SK-N-SH treated with all-trans-retinoic acid at 6 μM for 48 hours (cell line): ENCODE measurements at regions not wholly inside any gene's neighbourhood (a gene's known extent, or its start where the extent isn't known, plus 50 kb on each side); places are given as distances from the start of the nearest gene placed in this dataset.

Experiments used
- ATAC-seq: fragments of 200-7000 bp; cut with Tn5 transposase; 3 replicates; pipeline ENCODE4 v1.9.1; 2020; ENCODE audit warnings: mild to moderate bottlenecking, moderate library complexity
- ARNTL ChIP-seq: fragments of 450-650 bp; formaldehyde crosslinking; IDR thresholded peaks from 2 replicates; pipeline ENCODE4 v1.5.0; 2020; ENCODE audit warnings: low read depth, mild to moderate bottlenecking, moderate library complexity, borderline replicate concordance
- BACH2 ChIP-seq: fragments of 250-450 bp; sonication (Bioruptor Pico); IDR thresholded peaks from 2 replicates; pipeline ENCODE4 v1.9.0; 2021; ENCODE audit warnings: mild to moderate bottlenecking, borderline replicate concordance
- CREB5 ChIP-seq: fragments of 250-450 bp; sonication (Bioruptor Pico); IDR thresholded peaks from 2 replicates; pipeline ENCODE4 v1.5.1; 2020; ENCODE audit warnings: low read depth, mild to moderate bottlenecking, moderate library complexity
- CSDC2 ChIP-seq: fragments of 250-450 bp; sonication (Bioruptor Pico); IDR thresholded peaks from 2 replicates; pipeline ENCODE4 v1.5.0; 2020; ENCODE audit warnings: mild to moderate bottlenecking, moderate library complexity
- ESRRG ChIP-seq: fragments of 250-450 bp; sonication (Bioruptor Pico); IDR thresholded peaks from 2 replicates; pipeline ENCODE4 v1.6.1; 2021; ENCODE audit warnings: mild to moderate bottlenecking
- GLIS3 ChIP-seq: fragments of 250-450 bp; sonication (Bioruptor Pico); IDR thresholded peaks from 2 replicates; pipeline ENCODE4 v1.5.0; 2020; ENCODE audit warnings: mild to moderate bottlenecking, moderate library complexity
- ISL1 ChIP-seq: fragments of 250-450 bp; sonication (Bioruptor Pico); IDR thresholded peaks from 2 replicates; pipeline ENCODE4 v2.1.2; 2022; ENCODE audit warnings: mild to moderate bottlenecking, moderate library complexity
- OSR1 ChIP-seq: fragments of 250-450 bp; sonication (Bioruptor Pico); IDR thresholded peaks from 2 replicates; pipeline ENCODE4 v1.8.0; 2022; ENCODE audit warnings: moderate library complexity, mild to moderate bottlenecking, inconsistent platforms
- PPARA ChIP-seq: fragments of 250-450 bp; sonication (Bioruptor Pico); IDR thresholded peaks from 2 replicates; pipeline ENCODE4 v1.5.0; 2020; ENCODE audit warnings: mild to moderate bottlenecking, borderline replicate concordance
- RARB ChIP-seq: fragments of 250-450 bp; sonication (Bioruptor Pico); IDR thresholded peaks from 2 replicates; pipeline ENCODE4 v1.8.0; 2021; ENCODE audit warnings: mild to moderate bottlenecking, moderate library complexity
- SNAI2 ChIP-seq: fragments of 250-450 bp; sonication (Bioruptor Pico); IDR thresholded peaks from 2 replicates; pipeline ENCODE4 v1.5.0; 2020; ENCODE audit warnings: mild to moderate bottlenecking, moderate library complexity
- TCF4 ChIP-seq: fragments of 250-450 bp; sonication (Bioruptor Pico); IDR thresholded peaks from 2 replicates; pipeline ENCODE4 v1.8.0; 2021; ENCODE audit warnings: mild to moderate bottlenecking, moderate library complexity, borderline replicate concordance
- TOX ChIP-seq: fragments of 250-450 bp; sonication (Bioruptor Pico); IDR thresholded peaks from 2 replicates; pipeline ENCODE4 v1.8.0; 2021; ENCODE audit warnings: mild to moderate bottlenecking, moderate library complexity, borderline replicate concordance
- ZC3H10 ChIP-seq: fragments of 250-450 bp; sonication (Bioruptor Pico); IDR thresholded peaks from 2 replicates; pipeline ENCODE4 v1.5.1; 2021; ENCODE audit warnings: mild to moderate bottlenecking, moderate library complexity
- ZFP3 ChIP-seq: fragments of 250-450 bp; sonication (Bioruptor Pico); IDR thresholded peaks from 2 replicates; pipeline ENCODE4 v1.5.0; 2020; ENCODE audit warnings: mild to moderate bottlenecking, moderate library complexity
- ZNF565 ChIP-seq: fragments of 450-650 bp; formaldehyde crosslinking; conservative IDR thresholded peaks from 2 replicates; pipeline ENCODE4 v1.5.0; 2020; ENCODE audit warnings: low read depth, mild to moderate bottlenecking, moderate library complexity
- ZNF70 ChIP-seq: fragments of 450-650 bp; formaldehyde crosslinking; IDR thresholded peaks from 2 replicates; pipeline ENCODE4 v1.5.0; 2020; ENCODE audit warnings: mild to moderate bottlenecking, moderate library complexity
- ZNF8 ChIP-seq: fragments of 450-650 bp; formaldehyde crosslinking; IDR thresholded peaks from 2 replicates; pipeline ENCODE4 v1.5.0; 2020; ENCODE audit warnings: mild to moderate bottlenecking, moderate library complexity
- TF ChIP-seq, protein P1 (sequence below): fragments of 250-450 bp; sonication (Bioruptor Pico); IDR thresholded peaks from 2 replicates; pipeline ENCODE4 v1.5.1; 2021; ENCODE audit warnings: mild to moderate bottlenecking, moderate library complexity
- TF ChIP-seq, protein P2 (sequence below): fragments of 250-450 bp; sonication (Bioruptor Pico); IDR thresholded peaks from 2 replicates; pipeline ENCODE4 v1.8.0; 2020; ENCODE audit warnings: mild to moderate bottlenecking, moderate library complexity, borderline replicate concordance

- no peak for TF ChIP-seq CREB5 (CRISPR knock-in tag)
- TF ChIP-seq TOX (CRISPR knock-in tag) = no peak
- no peak for TF ChIP-seq BACH2 (CRISPR knock-in tag)
- TF ChIP-seq, all 23 proteins: peak for 0
Measured at GRCh38 chr2:12094134-12094533, 347.7 kb downstream of the LPIN1 start (continued).

GRCh38 chr2:12096051-12096787 lies 349.8 kb downstream of the LPIN1 start:
- no peak for ATAC-seq
- TF ChIP-seq SNAI2 (CRISPR knock-in tag) (no peak), CREB5 (CRISPR knock-in tag) (no peak), ARNTL (CRISPR knock-in tag) (no peak), ZNF8 (CRISPR knock-in tag) (no peak), TOX (CRISPR knock-in tag) (no peak), OSR1 (CRISPR knock-in tag) (no peak), CSDC2 (no peak), ZNF70 (no peak), BACH2 (CRISPR knock-in tag) (no peak), ZC3H10 (CRISPR knock-in tag) (no peak), PPARA (CRISPR knock-in tag) (no peak), RARB (CRISPR knock-in tag) (no peak), ZNF565 (no peak)
- TF ChIP-seq, protein P1, sequence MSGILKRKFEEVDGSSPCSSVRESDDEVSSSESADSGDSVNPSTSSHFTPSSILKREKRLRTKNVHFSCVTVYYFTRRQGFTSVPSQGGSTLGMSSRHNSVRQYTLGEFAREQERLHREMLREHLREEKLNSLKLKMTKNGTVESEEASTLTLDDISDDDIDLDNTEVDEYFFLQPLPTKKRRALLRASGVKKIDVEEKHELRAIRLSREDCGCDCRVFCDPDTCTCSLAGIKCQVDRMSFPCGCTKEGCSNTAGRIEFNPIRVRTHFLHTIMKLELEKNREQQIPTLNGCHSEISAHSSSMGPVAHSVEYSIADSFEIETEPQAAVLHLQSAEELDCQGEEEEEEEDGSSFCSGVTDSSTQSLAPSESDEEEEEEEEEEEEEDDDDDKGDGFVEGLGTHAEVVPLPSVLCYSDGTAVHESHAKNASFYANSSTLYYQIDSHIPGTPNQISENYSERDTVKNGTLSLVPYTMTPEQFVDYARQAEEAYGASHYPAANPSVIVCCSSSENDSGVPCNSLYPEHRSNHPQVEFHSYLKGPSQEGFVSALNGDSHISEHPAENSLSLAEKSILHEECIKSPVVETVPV (CRISPR knock-in tag) = no peak
- TF ChIP-seq, protein P2, sequence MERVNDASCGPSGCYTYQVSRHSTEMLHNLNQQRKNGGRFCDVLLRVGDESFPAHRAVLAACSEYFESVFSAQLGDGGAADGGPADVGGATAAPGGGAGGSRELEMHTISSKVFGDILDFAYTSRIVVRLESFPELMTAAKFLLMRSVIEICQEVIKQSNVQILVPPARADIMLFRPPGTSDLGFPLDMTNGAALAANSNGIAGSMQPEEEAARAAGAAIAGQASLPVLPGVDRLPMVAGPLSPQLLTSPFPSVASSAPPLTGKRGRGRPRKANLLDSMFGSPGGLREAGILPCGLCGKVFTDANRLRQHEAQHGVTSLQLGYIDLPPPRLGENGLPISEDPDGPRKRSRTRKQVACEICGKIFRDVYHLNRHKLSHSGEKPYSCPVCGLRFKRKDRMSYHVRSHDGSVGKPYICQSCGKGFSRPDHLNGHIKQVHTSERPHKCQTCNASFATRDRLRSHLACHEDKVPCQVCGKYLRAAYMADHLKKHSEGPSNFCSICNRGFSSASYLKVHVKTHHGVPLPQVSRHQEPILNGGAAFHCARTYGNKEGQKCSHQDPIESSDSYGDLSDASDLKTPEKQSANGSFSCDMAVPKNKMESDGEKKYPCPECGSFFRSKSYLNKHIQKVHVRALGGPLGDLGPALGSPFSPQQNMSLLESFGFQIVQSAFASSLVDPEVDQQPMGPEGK = no peak

DNA sequence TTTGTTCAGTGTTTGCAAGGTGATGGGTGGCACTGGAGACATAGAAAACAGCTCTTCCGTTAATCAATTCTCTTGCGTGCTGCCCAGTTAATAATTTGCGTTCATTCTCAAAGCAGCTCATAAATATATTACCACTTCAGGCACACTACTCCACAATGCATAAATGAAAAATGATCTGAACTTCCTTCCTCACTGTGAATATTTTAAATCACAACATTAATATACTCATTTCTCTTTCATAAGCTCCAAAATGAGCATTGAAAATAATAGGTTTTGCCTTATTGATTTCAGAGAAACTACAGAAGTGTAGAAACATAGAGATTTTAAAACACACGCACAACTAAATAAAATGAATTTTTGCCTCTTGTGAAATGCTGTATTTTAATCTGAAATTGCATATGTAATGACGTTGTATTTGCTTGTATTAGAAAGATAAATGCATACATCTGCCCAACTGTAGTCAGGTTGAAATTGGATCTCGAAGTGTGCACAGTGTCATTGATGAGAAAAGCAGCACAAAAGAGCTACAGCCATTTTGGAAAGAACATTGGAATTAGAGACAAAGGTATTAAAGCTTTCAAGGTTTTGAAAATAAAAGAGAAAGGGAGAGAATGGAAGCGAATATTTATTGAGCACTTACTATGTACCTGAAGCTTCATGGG lies 350.5 kb downstream of the LPIN1 start:
- no peak for ATAC-seq
- TF ChIP-seq ISL1 (CRISPR knock-in tag) (no peak), ESRRG (CRISPR knock-in tag) (no peak), ZNF565 (no peak), ZNF8 (CRISPR knock-in tag) (no peak), TCF4 (CRISPR knock-in tag) (no peak), ZFP3 (no peak), GLIS3 (CRISPR knock-in tag) (no peak), SNAI2 (CRISPR knock-in tag) (no peak)
- TF ChIP-seq, protein P1 (CRISPR knock-in tag) = no peak
- TF ChIP-seq, protein P2 = no peak
